GM21367 (cell line): ENCODE measurements at regions not wholly inside any gene's neighbourhood (a gene's known extent, or its start where the extent isn't known, plus 50 kb on each side); places are given as distances from the start of the nearest gene placed in this dataset.
"Not testable (repeated sequence)": the region's sequence is repeated elsewhere in the genome, so short reads cannot be mapped to it uniquely, and the experiment has no call there.

Experiments
- ATAC-seq: cut with Tn5 transposase; IDR thresholded peaks from one replicate; pipeline ENCODE4 v1.9.1; 2021; ENCODE audit not compliant: unreplicated experiment

- ATAC-seq = no peak
Measured at GRCh38 chrX:9372866-9373265, 92.0 kb upstream of the TBL1X start.

GRCh38 chrX:9373789-9374188, 91.1 kb upstream of the TBL1X start:
- no peak for ATAC-seq

- ATAC-seq = no peak
Measured at GRCh38 chrX:9374555-9374954, 90.3 kb upstream of the TBL1X start.

- ATAC-seq = no peak
Measured at GRCh38 chrX:9376111-9376510, 88.7 kb upstream of the TBL1X start.

GRCh38 chrX:9377216-9377615, 87.6 kb upstream of the TBL1X start:
- ATAC-seq = not testable (repeated sequence)

- ATAC-seq = no peak
Measured at GRCh38 chrX:9378980-9379696, 85.7 kb upstream of the TBL1X start.

GRCh38 chrX:9379697-9380551, 84.9 kb upstream of the TBL1X start:
- ATAC-seq = no peak

- no peak for ATAC-seq
Measured at GRCh38 chrX:9383655-9384054, 81.2 kb upstream of the TBL1X start.

GRCh38 chrX:9388450-9388849, 76.4 kb upstream of the TBL1X start:
- no peak for ATAC-seq

- no peak for ATAC-seq
Measured at GRCh38 chrX:9390121-9390520, 74.7 kb upstream of the TBL1X start.

GRCh38 chrX:9390693-9391368, 74.0 kb upstream of the TBL1X start:
- ATAC-seq = no peak

- ATAC-seq = no peak
Measured at GRCh38 chrX:9392445-9392844, 72.4 kb upstream of the TBL1X start.

- no peak for ATAC-seq
Measured at GRCh38 chrX:9393571-9393970, 71.3 kb upstream of the TBL1X start.

- no peak for ATAC-seq
Measured at GRCh38 chrX:9394212-9394611, 70.6 kb upstream of the TBL1X start.

GRCh38 chrX:9396930-9397329, 67.9 kb upstream of the TBL1X start:
- ATAC-seq = no peak

GRCh38 chrX:9401051-9401450, 63.8 kb upstream of the TBL1X start:
- ATAC-seq = no peak

GRCh38 chrX:9403374-9403773, 61.5 kb upstream of the TBL1X start:
- ATAC-seq = no peak

GRCh38 chrX:9405635-9406034, 59.2 kb upstream of the TBL1X start:
- ATAC-seq = not testable (repeated sequence)

- not testable (repeated sequence) for ATAC-seq
Measured at GRCh38 chrX:9410889-9411288, 54.0 kb upstream of the TBL1X start.

- not testable (repeated sequence) for ATAC-seq
Measured at GRCh38 chrX:9411682-9412081, 53.2 kb upstream of the TBL1X start.

GRCh38 chrX:9414416-9414815, 50.4 kb upstream of the TBL1X start:
- ATAC-seq = no peak
